Skeletal muscle cell (primary cell): ENCODE measurements at regions not wholly inside any gene's neighbourhood (a gene's known extent, or its start where the extent isn't known, plus 50 kb on each side); places are given as distances from the start of the nearest gene placed in this dataset.

Experiments used
- DNase-seq: peaks from one replicate; pipeline ENCODE4 v3.0.0-alpha.2; 2010; ENCODE audit warnings: low read depth
- H3K4me3 ChIP-seq: 2 replicates; pipeline ENCODE4 v1.5.1; 2011; ENCODE audit warnings: low read depth, mild to moderate bottlenecking, control low read depth, low read length, moderate library complexity

GRCh38 chr6:150730801-150731457, 131.2 kb downstream of the PLEKHG1 start:
- no peak for DNase-seq

GRCh38 chr6:150732765-150733539, 132.6 kb upstream of the MTHFD1L start:
- no peak for DNase-seq

More at GRCh38 chr6:150730801-150731457, 131.2 kb downstream of the PLEKHG1 start:
- no peak overlapping the region for H3K4me3 ChIP-seq

GRCh38 chr6:150733726-150734125, 131.8 kb upstream of the MTHFD1L start:
- no peak overlapping the region for H3K4me3 ChIP-seq
- no peak for DNase-seq

More at GRCh38 chr6:150732765-150733539, 132.6 kb upstream of the MTHFD1L start:
- H3K4me3 ChIP-seq = no peak overlapping the region

- no peak for DNase-seq
- H3K4me3 ChIP-seq = no peak overlapping the region
Measured at GRCh38 chr6:150734235-150734634, 131.3 kb upstream of the MTHFD1L start.

- H3K4me3 ChIP-seq = no peak overlapping the region
- DNase-seq = no peak
Measured at GRCh38 chr6:150735341-150735851, 130.1 kb upstream of the MTHFD1L start.

- no peak overlapping the region for H3K4me3 ChIP-seq
- no peak for DNase-seq
Measured at GRCh38 chr6:150738092-150738629, 127.3 kb upstream of the MTHFD1L start.

GRCh38 chr6:150739711-150740349, 125.7 kb upstream of the MTHFD1L start:
- no peak for DNase-seq
- no peak overlapping the region for H3K4me3 ChIP-seq

GRCh38 chr6:150740453-150740852, 125.0 kb upstream of the MTHFD1L start:
- H3K4me3 ChIP-seq = no peak overlapping the region
- no peak for DNase-seq

GRCh38 chr6:150741633-150742200, 123.8 kb upstream of the MTHFD1L start:
- DNase-seq = no peak
- no peak overlapping the region for H3K4me3 ChIP-seq

- no peak overlapping the region for H3K4me3 ChIP-seq
Measured at GRCh38 chr6:150744522-150745260, 120.8 kb upstream of the MTHFD1L start.

GRCh38 chr6:150745896-150746295, 119.6 kb upstream of the MTHFD1L start:
- H3K4me3 ChIP-seq = no peak overlapping the region
- DNase-seq = no peak

More at GRCh38 chr6:150744522-150745260, 120.8 kb upstream of the MTHFD1L start:
- DNase-seq = no peak

- DNase-seq = no peak
- no peak overlapping the region for H3K4me3 ChIP-seq
Measured at GRCh38 chr6:150747155-150747554, 118.3 kb upstream of the MTHFD1L start.

- no peak for DNase-seq
- no peak overlapping the region for H3K4me3 ChIP-seq
Measured at GRCh38 chr6:150749091-150749670, 116.3 kb upstream of the MTHFD1L start.

GRCh38 chr6:150751296-150751695, 114.2 kb upstream of the MTHFD1L start:
- H3K4me3 ChIP-seq = no peak overlapping the region
- DNase-seq = no peak

GRCh38 chr6:150752409-150752808, 113.1 kb upstream of the MTHFD1L start:
- no peak for DNase-seq
- H3K4me3 ChIP-seq = no peak overlapping the region

GRCh38 chr6:150753371-150754064, 112.0 kb upstream of the MTHFD1L start:
- DNase-seq = no peak
- H3K4me3 ChIP-seq = no peak overlapping the region

GRCh38 chr6:150755042-150755441, 110.5 kb upstream of the MTHFD1L start:
- no peak overlapping the region for H3K4me3 ChIP-seq
- DNase-seq = no peak

GRCh38 chr6:150755524-150755923, 110.0 kb upstream of the MTHFD1L start:
- DNase-seq = no peak
- H3K4me3 ChIP-seq = no peak overlapping the region
